Neural cell (in vitro differentiated cells): ENCODE measurements at regions not wholly inside any gene's neighbourhood (a gene's known extent, or its start where the extent isn't known, plus 50 kb on each side); places are given as distances from the start of the nearest gene placed in this dataset.

Experiments
- H2AFZ ChIP-seq: fragments of 200-600, 300-800 bp; sonication (generic), shearing (Covaris generic); 2 replicates; pipeline ENCODE4 v1.6.0; 2014; ENCODE audit warnings: low read depth, mild to moderate bottlenecking, antibody characterized with exemption, low read length, moderate library complexity
- H3F3A ChIP-seq: fragments of 200-600 bp; shearing (Covaris generic); 2 replicates; pipeline ENCODE4 v1.6.1; 2016; ENCODE audit warnings: mild to moderate bottlenecking, moderate library complexity, mixed read lengths, antibody characterized with exemption, low read length; ENCODE audit not compliant: insufficient read depth, poor library complexity, severe bottlenecking
- H3K27ac ChIP-seq: fragments of 200-600, 300-800 bp; sonication (generic), shearing (Covaris generic); 2 replicates; pipeline ENCODE4 v1.5.1; 2014; ENCODE audit warnings: mild to moderate bottlenecking, low read length, moderate library complexity
- H3K27me3 ChIP-seq: fragments of 300-800, 200-600 bp; sonication (generic), shearing (Covaris generic); 2 replicates; pipeline ENCODE4 v1.6.0; 2014; ENCODE audit warnings: mild to moderate bottlenecking, low read depth, low read length, moderate library complexity; ENCODE audit not compliant: insufficient read depth
- H3K36me3 ChIP-seq: fragments of 300-800, 200-600 bp; sonication (generic), shearing (Covaris generic); 2 replicates; pipeline ENCODE4 v1.5.1; 2014; ENCODE audit warnings: mild to moderate bottlenecking, antibody characterized with exemption, low read length, moderate library complexity; ENCODE audit not compliant: insufficient read depth
- H3K4me2 ChIP-seq: fragments of 300-800, 200-600 bp; sonication (generic), shearing (Covaris generic); 2 replicates; pipeline ENCODE4 v1.6.0; 2014; ENCODE audit warnings: mild to moderate bottlenecking, low read length
- H3K4me3 ChIP-seq: fragments of 300-800, 200-600 bp; sonication (generic), shearing (Covaris generic); 2 replicates; pipeline ENCODE4 v1.5.1; 2014; ENCODE audit warnings: mild to moderate bottlenecking, low read length, moderate library complexity
- H3K79me2 ChIP-seq: fragments of 200-600 bp; shearing (Covaris generic); replicated peaks from 2 replicates; pipeline ENCODE4 v1.6.0; 2014; ENCODE audit warnings: mild to moderate bottlenecking, low read length, moderate library complexity; ENCODE audit not compliant: insufficient read depth
- H3K9ac ChIP-seq: fragments of 300-800, 200-600 bp; sonication (generic), shearing (Covaris generic); 2 replicates; pipeline ENCODE4 v1.6.1; 2016; ENCODE audit warnings: mild to moderate bottlenecking, low read length, mixed read lengths
- H3K9me2 ChIP-seq: fragments of 200-600 bp; shearing (Covaris generic); 2 replicates; pipeline ENCODE4 v1.6.1; 2016; ENCODE audit warnings: mild to moderate bottlenecking, low read length, mixed read lengths; ENCODE audit not compliant: insufficient read depth
- H3K9me3 ChIP-seq: fragments of 200-600, 300-800 bp; sonication (generic), shearing (Covaris generic); 2 replicates; pipeline ENCODE4 v1.6.1; 2016; ENCODE audit warnings: mild to moderate bottlenecking, mixed run types, low read length, moderate library complexity, mixed read lengths
- H4K20me1 ChIP-seq: fragments of 200-600 bp; shearing (Covaris generic); 2 replicates; pipeline ENCODE4 v1.6.1; 2016; ENCODE audit warnings: mild to moderate bottlenecking, mixed run types; ENCODE audit not compliant: insufficient read depth
- CTCF ChIP-seq: fragments of 450-650 bp; IDR thresholded peaks from 2 replicates; pipeline ENCODE4 v1.5.1; 2014; ENCODE audit warnings: antibody characterized with exemption, mild to moderate bottlenecking, moderate library complexity; ENCODE audit not compliant: poor library complexity, severe bottlenecking
- EP300 ChIP-seq: fragments of 450-650 bp; conservative IDR thresholded peaks from 2 replicates; pipeline ENCODE4 v1.6.1; 2014; ENCODE audit warnings: antibody characterized with exemption, mild to moderate bottlenecking, moderate library complexity; ENCODE audit not compliant: poor library complexity, severe bottlenecking
- EZH2 ChIP-seq: fragments of 200-600, 300-800 bp; shearing (Covaris generic), sonication (generic); IDR thresholded peaks from 2 replicates; pipeline ENCODE4 v1.6.1; 2014; ENCODE audit warnings: antibody characterized with exemption, low read length, borderline replicate concordance, mild to moderate bottlenecking; ENCODE audit not compliant: insufficient read depth, poor library complexity, severe bottlenecking
- MXI1 ChIP-seq: fragments of 450-650 bp; conservative IDR thresholded peaks from 2 replicates; pipeline ENCODE4 v1.6.1; 2014; ENCODE audit warnings: antibody characterized with exemption, mild to moderate bottlenecking; ENCODE audit not compliant: poor library complexity, severe bottlenecking
- POLR2AphosphoS5 ChIP-seq: IDR thresholded peaks from 2 replicates; pipeline ENCODE4 v1.6.1; 2012
- RAD21 ChIP-seq: fragments of 450-650 bp; conservative IDR thresholded peaks from 2 replicates; pipeline ENCODE4 v1.6.1; 2014; ENCODE audit warnings: antibody characterized with exemption, mild to moderate bottlenecking, moderate library complexity
- REST ChIP-seq: IDR thresholded peaks from 2 replicates; pipeline ENCODE4 v1.6.1; 2012; ENCODE audit warnings: borderline replicate concordance
- SMC3 ChIP-seq: fragments of 450-650 bp; conservative IDR thresholded peaks from 2 replicates; pipeline ENCODE4 v1.6.1; 2014; ENCODE audit warnings: antibody characterized with exemption, mild to moderate bottlenecking, moderate library complexity; ENCODE audit not compliant: poor library complexity
- TAF1 ChIP-seq: IDR thresholded peaks from 2 replicates; pipeline ENCODE4 v1.6.1; 2012; ENCODE audit warnings: low read depth

GRCh38 chr4:177008836-177009501 is 216.2 kb upstream of the VEGFC start:
- H2AFZ ChIP-seq, result no peak overlapping the region
- peaks cover 4% of the 10 kb centered on the region for H3K9me3 ChIP-seq
- no peak for TF ChIP-seq POLR2AphosphoS5
- TF ChIP-seq CTCF, result no peak
- no peak for TF ChIP-seq TAF1
- no peak for TF ChIP-seq EZH2
- no peak for TF ChIP-seq SMC3
- TF ChIP-seq EP300, result no peak
- no peak for TF ChIP-seq MXI1
- no peak for TF ChIP-seq REST
- TF ChIP-seq RAD21, result no peak
- no peak overlapping the region for H3K9ac ChIP-seq
- H4K20me1 ChIP-seq, result no peaks in the 10 kb centered on the region
- no peaks in the 10 kb centered on the region for H3K79me2 ChIP-seq
- H3K4me2 ChIP-seq, result no peak overlapping the region
- no peaks in the 10 kb centered on the region for H3K9me2 ChIP-seq
- no peaks in the 10 kb centered on the region for H3F3A ChIP-seq
- H3K36me3 ChIP-seq, result no peaks in the 10 kb centered on the region
- no peak overlapping the region for H3K27ac ChIP-seq
- no peaks in the 10 kb centered on the region for H3K27me3 ChIP-seq
- no peak overlapping the region for H3K4me3 ChIP-seq

- H3K9me3 ChIP-seq, result peaks cover 6% of the 10 kb centered on the region
- no peaks in the 10 kb centered on the region for H3K36me3 ChIP-seq
- H3K4me3 ChIP-seq, result no peak overlapping the region
- H3K79me2 ChIP-seq, result no peaks in the 10 kb centered on the region
- H3K9ac ChIP-seq, result no peak overlapping the region
- no peaks in the 10 kb centered on the region for H3K27me3 ChIP-seq
- no peaks in the 10 kb centered on the region for H3F3A ChIP-seq
- H3K4me2 ChIP-seq, result no peak overlapping the region
- TF ChIP-seq POLR2AphosphoS5 (no peak), MXI1 (no peak), REST (no peak), EP300 (no peak), EZH2 (no peak), TAF1 (no peak), SMC3 (no peak), RAD21 (no peak), CTCF (no peak)
- no peak overlapping the region for H3K27ac ChIP-seq
- H4K20me1 ChIP-seq, result no peaks in the 10 kb centered on the region
- no peak overlapping the region for H2AFZ ChIP-seq
- H3K9me2 ChIP-seq, result no peaks in the 10 kb centered on the region
Observed at GRCh38 chr4:177010418-177010817, 217.7 kb upstream of the VEGFC start.
